Fibroblast of lung (primary cell): ENCODE measurements at regions not wholly inside any gene's neighbourhood (a gene's known extent, or its start where the extent isn't known, plus 50 kb on each side); places are given as distances from the start of the nearest gene placed in this dataset.

Experiments used
- EZH2 ChIP-seq: IDR thresholded peaks from 2 replicates; pipeline ENCODE4 v1.5.1; 2012; ENCODE audit warnings: low read length, control low read depth, mild to moderate bottlenecking; ENCODE audit errors: missing control alignments
- TF ChIP-seq, protein P1 (sequence below), 2 donors: IDR thresholded peaks in 1 of 2; conservative IDR thresholded peaks in 1 of 2; 1 replicate in 1 of 2; 2 replicates in 1 of 2; pipeline ENCODE4 v1.5.1; 2011 to 2012; ENCODE audit warnings: low read length in 2 of 2, control low read depth in 1 of 2, inconsistent platforms in 1 of 2, low read depth in 1 of 2, mild to moderate bottlenecking in 1 of 2

DNA sequence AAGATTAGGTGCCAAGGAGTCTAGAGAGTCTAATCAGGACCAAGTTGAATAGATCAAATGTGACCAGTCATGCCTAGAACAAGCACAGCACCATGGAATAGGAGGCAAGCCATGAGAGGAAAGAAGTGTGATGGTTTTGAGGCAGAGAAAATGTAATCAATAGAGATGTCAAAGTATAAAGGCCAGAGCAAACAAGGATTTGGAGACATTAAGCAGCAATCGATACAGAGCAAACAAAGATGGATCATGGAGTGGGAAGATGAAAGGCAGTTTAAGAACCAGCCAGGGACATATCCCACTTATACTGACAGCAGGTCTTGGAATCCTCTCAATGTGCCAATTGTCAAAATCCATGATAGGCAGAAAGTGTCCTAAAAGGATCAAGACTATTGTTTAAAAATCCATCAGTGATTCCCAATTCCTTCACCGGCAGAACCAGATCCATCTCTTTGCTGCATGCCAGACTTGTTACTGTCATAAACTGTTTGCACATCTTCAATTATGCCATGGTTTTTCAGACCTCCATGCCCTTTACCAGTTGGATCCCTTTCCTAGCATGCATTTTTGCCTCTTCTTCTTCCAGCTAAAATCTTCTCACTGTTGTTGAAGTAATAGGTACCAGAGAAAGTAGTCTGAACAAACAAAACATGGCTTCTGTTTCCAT lies 520.7 kb upstream of the ARX start:
- TF ChIP-seq, protein P1, sequence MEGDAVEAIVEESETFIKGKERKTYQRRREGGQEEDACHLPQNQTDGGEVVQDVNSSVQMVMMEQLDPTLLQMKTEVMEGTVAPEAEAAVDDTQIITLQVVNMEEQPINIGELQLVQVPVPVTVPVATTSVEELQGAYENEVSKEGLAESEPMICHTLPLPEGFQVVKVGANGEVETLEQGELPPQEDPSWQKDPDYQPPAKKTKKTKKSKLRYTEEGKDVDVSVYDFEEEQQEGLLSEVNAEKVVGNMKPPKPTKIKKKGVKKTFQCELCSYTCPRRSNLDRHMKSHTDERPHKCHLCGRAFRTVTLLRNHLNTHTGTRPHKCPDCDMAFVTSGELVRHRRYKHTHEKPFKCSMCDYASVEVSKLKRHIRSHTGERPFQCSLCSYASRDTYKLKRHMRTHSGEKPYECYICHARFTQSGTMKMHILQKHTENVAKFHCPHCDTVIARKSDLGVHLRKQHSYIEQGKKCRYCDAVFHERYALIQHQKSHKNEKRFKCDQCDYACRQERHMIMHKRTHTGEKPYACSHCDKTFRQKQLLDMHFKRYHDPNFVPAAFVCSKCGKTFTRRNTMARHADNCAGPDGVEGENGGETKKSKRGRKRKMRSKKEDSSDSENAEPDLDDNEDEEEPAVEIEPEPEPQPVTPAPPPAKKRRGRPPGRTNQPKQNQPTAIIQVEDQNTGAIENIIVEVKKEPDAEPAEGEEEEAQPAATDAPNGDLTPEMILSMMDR (conservative IDR thresholded peaks at IDR 0.05 in 1 of 2, IDR thresholded peaks at IDR 0.05 in 1 of 2; ENCODE audit: low read depth in 1 of 2, low read length in 2 of 2): no peak
- no peak for TF ChIP-seq EZH2
